ENCODE measurements at regions not wholly inside any gene's neighbourhood (a gene's known extent, or its start where the extent isn't known, plus 50 kb on each side); places are given as distances from the start of the nearest gene placed in this dataset.
A peak's percentile ranks its signal among the peaks of the same experiment; 100 is the strongest.

- H3K9me3 ChIP-seq (ENCODE audit: control insufficient read depth in 1 of 2, low read length in 2 of 2), result no peaks in the 10 kb centered on the region
- H3K36me3 ChIP-seq (ENCODE audit: control insufficient read depth in 1 of 2, insufficient read depth in 2 of 2, low read length in 2 of 2), result no peaks in the 10 kb centered on the region
- H3K27ac ChIP-seq (ENCODE audit: low read length), result peak overlapping the region; percentile 77
- no peaks in the 10 kb centered on the region for H3K27me3 ChIP-seq (ENCODE audit: low read depth, low read length)
- no peak overlapping the region for H3K4me3 ChIP-seq (ENCODE audit: low read depth in 1 of 2, low read length in 2 of 2)
- H3K4me1 ChIP-seq (ENCODE audit: control insufficient read depth in 1 of 2, insufficient read depth in 2 of 2, low read length in 2 of 2), result no peaks in the 10 kb centered on the region
These were observed 88.1 kb upstream of the ZEB2 start for GRCh38 chr2:144607891-144608521.

- Histone ChIP-seq H3K9me3 (ENCODE audit: control insufficient read depth in 1 of 2, low read length in 2 of 2) (no peaks in the 10 kb centered on the region), H3K36me3 (ENCODE audit: control insufficient read depth in 1 of 2, insufficient read depth in 2 of 2, low read length in 2 of 2) (no peaks in the 10 kb centered on the region), H3K4me1 (ENCODE audit: control insufficient read depth in 1 of 2, insufficient read depth in 2 of 2, low read length in 2 of 2) (no peaks in the 10 kb centered on the region), H3K27me3 (ENCODE audit: low read depth, low read length) (no peaks in the 10 kb centered on the region), H3K4me3 (ENCODE audit: low read depth in 1 of 2, low read length in 2 of 2) (no peak overlapping the region), H3K27ac (ENCODE audit: low read length) (peak overlapping the region; percentile 77)
These were observed 87.2 kb upstream of the ZEB2 start for GRCh38 chr2:144607099-144607498.

DNA sequence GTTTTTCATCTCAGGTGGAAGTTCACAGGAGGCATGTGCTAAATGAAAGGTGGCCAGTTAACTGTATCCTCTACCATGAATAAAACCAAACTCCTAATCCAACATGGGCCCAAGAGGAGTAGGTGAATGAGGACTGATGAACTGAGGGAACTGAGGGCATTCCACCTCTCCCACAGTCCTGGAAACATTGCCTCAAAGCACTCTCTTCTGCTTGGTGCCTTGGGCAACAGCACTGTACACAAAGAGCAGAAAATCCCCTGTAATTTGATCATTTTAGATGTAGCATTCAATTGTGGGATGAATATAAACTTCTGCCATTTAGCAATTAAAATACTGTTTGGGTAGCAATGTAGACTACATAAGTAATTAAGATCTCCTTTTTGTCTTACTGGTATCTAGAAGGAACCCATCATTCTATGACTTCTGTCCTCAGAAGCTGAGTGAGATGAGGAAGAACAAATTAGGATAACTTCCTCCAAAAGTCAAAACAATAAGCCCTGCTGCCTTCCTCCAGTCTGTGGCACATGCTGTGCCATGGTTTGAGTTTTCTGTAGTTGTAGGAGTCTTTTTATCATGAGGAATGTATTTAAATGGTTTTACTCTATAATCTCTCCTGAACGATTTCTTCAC, 86.7 kb upstream of the ZEB2 start:
- H3K36me3 ChIP-seq (ENCODE audit: control insufficient read depth in 1 of 2, insufficient read depth in 2 of 2, low read length in 2 of 2), result no peaks in the 10 kb centered on the region
- H3K4me1 ChIP-seq (ENCODE audit: control insufficient read depth in 1 of 2, insufficient read depth in 2 of 2, low read length in 2 of 2), result no peaks in the 10 kb centered on the region
- no peaks in the 10 kb centered on the region for H3K27me3 ChIP-seq (ENCODE audit: low read depth, low read length)
- H3K9me3 ChIP-seq (ENCODE audit: control insufficient read depth in 1 of 2, low read length in 2 of 2), result no peaks in the 10 kb centered on the region
- H3K27ac ChIP-seq (ENCODE audit: low read length), result peak overlapping the region; percentile 77
- no peak overlapping the region for H3K4me3 ChIP-seq (ENCODE audit: low read depth in 1 of 2, low read length in 2 of 2)

DNA sequence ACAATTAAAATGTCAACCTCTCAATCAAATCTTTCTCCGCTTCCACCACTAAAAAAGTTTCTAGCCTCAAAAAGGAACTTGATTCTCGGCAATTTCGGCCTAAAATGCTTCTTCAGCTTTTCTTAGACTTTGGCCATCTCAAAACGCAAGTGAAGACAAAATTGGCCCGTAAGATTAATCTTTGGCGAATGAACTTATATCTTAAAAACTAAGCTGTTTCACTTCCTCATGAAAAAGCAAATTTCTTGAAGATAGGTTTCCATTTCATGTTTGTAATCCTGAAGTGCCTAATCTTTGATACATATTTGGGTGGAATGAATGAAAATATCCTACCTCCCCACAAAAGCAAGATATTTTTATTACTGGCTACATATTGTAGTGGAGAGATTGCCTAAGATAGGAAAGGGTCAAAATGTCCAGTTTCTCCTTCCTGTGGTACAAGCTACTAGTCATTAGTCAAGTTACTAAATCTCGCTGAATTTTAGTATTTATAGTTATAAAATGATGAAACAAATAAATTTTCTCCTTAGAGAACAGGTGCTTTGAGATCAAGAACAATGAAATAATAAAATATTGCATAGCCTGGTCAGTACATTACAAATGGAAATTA, 85.4 kb upstream of the ZEB2 start:
- no peaks in the 10 kb centered on the region for H3K27me3 ChIP-seq (ENCODE audit: low read depth, low read length)
- H3K36me3 ChIP-seq (ENCODE audit: control insufficient read depth in 1 of 2, insufficient read depth in 2 of 2, low read length in 2 of 2), result no peaks in the 10 kb centered on the region
- H3K4me3 ChIP-seq (ENCODE audit: low read depth in 1 of 2, low read length in 2 of 2), result no peak overlapping the region
- H3K27ac ChIP-seq (ENCODE audit: low read length), result peak overlapping the region; percentile 45
- H3K9me3 ChIP-seq (ENCODE audit: control insufficient read depth in 1 of 2, low read length in 2 of 2), result no peaks in the 10 kb centered on the region
- no peaks in the 10 kb centered on the region for H3K4me1 ChIP-seq (ENCODE audit: control insufficient read depth in 1 of 2, insufficient read depth in 2 of 2, low read length in 2 of 2)

DNA sequence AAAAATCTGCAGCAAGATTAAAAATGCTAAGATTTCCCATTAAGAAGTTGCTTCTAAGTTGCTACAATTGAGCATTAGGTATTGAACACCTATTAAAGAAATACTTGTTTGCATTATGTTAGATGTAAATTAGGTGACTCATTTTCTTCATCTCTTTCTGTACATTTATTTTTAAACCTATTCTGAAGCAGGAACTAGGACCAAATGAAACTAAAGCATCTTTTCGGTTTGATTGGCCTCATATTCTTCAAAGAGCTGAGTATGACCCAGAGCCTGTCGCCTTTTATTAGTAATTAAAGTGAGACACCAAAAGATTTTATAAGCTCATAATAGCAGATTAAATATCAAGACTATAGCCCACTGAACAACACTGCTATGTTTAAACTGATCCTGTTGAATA, 83.4 kb upstream of the ZEB2 start:
- no peak overlapping the region for H3K4me3 ChIP-seq (ENCODE audit: low read depth in 1 of 2, low read length in 2 of 2)
- no peaks in the 10 kb centered on the region for H3K9me3 ChIP-seq (ENCODE audit: control insufficient read depth in 1 of 2, low read length in 2 of 2)
- H3K4me1 ChIP-seq (ENCODE audit: control insufficient read depth in 1 of 2, insufficient read depth in 2 of 2, low read length in 2 of 2), result no peaks in the 10 kb centered on the region
- H3K36me3 ChIP-seq (ENCODE audit: control insufficient read depth in 1 of 2, insufficient read depth in 2 of 2, low read length in 2 of 2), result no peaks in the 10 kb centered on the region
- no peak overlapping the region for H3K27ac ChIP-seq (ENCODE audit: low read length)
- no peaks in the 10 kb centered on the region for H3K27me3 ChIP-seq (ENCODE audit: low read depth, low read length)

DNA sequence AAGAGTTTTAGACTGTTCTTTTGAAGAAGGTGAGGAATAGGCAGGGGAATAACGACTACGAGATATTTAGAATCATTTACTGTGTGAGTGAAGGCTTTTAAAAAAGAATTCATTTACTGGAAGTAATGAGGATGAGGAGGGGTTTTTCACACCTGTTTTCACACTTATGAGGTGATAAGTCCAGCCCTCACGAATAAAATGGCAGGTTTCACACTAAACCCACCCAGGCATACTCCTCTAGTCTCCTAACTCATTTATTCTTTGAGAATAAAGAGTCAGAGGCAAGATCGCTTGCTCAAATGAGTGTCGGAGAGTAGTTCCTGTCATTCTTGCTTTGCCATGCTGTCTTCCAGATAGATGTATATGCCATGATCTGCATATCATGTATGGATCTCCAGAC, 79.0 kb upstream of the ZEB2 start:
- Histone ChIP-seq H3K27me3 (ENCODE audit: low read depth, low read length) (no peaks in the 10 kb centered on the region), H3K4me1 (ENCODE audit: control insufficient read depth in 1 of 2, insufficient read depth in 2 of 2, low read length in 2 of 2) (peaks cover 3 to 7% of the 10 kb centered on the region in 2 donors), H3K27ac (ENCODE audit: low read length) (no peak overlapping the region), H3K36me3 (ENCODE audit: control insufficient read depth in 1 of 2, insufficient read depth in 2 of 2, low read length in 2 of 2) (no peaks in the 10 kb centered on the region), H3K4me3 (ENCODE audit: low read depth in 1 of 2, low read length in 2 of 2) (no peak overlapping the region), H3K9me3 (ENCODE audit: control insufficient read depth in 1 of 2, low read length in 2 of 2) (no peaks in the 10 kb centered on the region)

GRCh38 chr2:144597894-144598593, 78.1 kb upstream of the ZEB2 start:
- Histone ChIP-seq H3K36me3 (ENCODE audit: control insufficient read depth in 1 of 2, insufficient read depth in 2 of 2, low read length in 2 of 2) (no peaks in the 10 kb centered on the region), H3K9me3 (ENCODE audit: control insufficient read depth in 1 of 2, low read length in 2 of 2) (no peaks in the 10 kb centered on the region), H3K4me3 (ENCODE audit: low read depth in 1 of 2, low read length in 2 of 2) (no peak overlapping the region), H3K4me1 (ENCODE audit: control insufficient read depth in 1 of 2, insufficient read depth in 2 of 2, low read length in 2 of 2) (peaks cover 3 to 7% of the 10 kb centered on the region in 2 donors), H3K27me3 (ENCODE audit: low read depth, low read length) (no peaks in the 10 kb centered on the region), H3K27ac (ENCODE audit: low read length) (no peak overlapping the region)

GRCh38 chr2:144597388-144597787, 77.5 kb upstream of the ZEB2 start:
- no peaks in the 10 kb centered on the region for H3K36me3 ChIP-seq (ENCODE audit: control insufficient read depth in 1 of 2, insufficient read depth in 2 of 2, low read length in 2 of 2)
- no peaks in the 10 kb centered on the region for H3K9me3 ChIP-seq (ENCODE audit: control insufficient read depth in 1 of 2, low read length in 2 of 2)
- peaks cover 3 to 7% of the 10 kb centered on the region in 2 donors for H3K4me1 ChIP-seq (ENCODE audit: control insufficient read depth in 1 of 2, insufficient read depth in 2 of 2, low read length in 2 of 2)
- H3K4me3 ChIP-seq (ENCODE audit: low read depth in 1 of 2, low read length in 2 of 2), result no peak overlapping the region
- H3K27me3 ChIP-seq (ENCODE audit: low read depth, low read length), result no peaks in the 10 kb centered on the region
- no peak overlapping the region for H3K27ac ChIP-seq (ENCODE audit: low read length)

- H3K36me3 ChIP-seq (ENCODE audit: control insufficient read depth in 1 of 2, insufficient read depth in 2 of 2, low read length in 2 of 2), result no peaks in the 10 kb centered on the region
- H3K4me3 ChIP-seq (ENCODE audit: low read depth in 1 of 2, low read length in 2 of 2), result no peak overlapping the region
- H3K27ac ChIP-seq (ENCODE audit: low read length), result no peak overlapping the region
These were observed 76.4 kb upstream of the ZEB2 start for GRCh38 chr2:144596073-144596871.

DNA sequence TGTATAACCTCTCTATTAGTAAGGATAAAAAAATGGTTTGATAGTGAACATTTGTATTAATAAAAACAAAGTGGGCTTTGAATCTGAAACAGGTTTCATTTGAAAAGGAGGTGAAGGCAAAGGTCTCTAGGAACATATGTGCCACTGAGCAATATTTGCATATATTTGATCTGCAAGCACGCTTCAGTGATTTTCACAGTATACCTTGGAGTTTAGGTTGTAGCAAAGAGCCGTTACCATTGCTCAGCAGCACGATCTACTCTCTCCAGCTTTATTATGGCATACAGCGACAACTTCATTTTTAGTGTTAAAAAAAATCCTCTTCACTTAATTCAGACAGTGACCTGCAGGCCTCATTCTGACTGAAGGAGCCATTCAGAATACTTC, 75.8 kb upstream of the ZEB2 start:
- no peaks in the 10 kb centered on the region for H3K36me3 ChIP-seq (ENCODE audit: control insufficient read depth in 1 of 2, insufficient read depth in 2 of 2, low read length in 2 of 2)

More at GRCh38 chr2:144596073-144596871, 76.4 kb upstream of the ZEB2 start:
- no peaks in the 10 kb centered on the region for H3K9me3 ChIP-seq (ENCODE audit: control insufficient read depth in 1 of 2, low read length in 2 of 2)
- peaks cover 3 to 7% of the 10 kb centered on the region in 2 donors for H3K4me1 ChIP-seq (ENCODE audit: control insufficient read depth in 1 of 2, insufficient read depth in 2 of 2, low read length in 2 of 2)
- H3K27me3 ChIP-seq (ENCODE audit: low read depth, low read length), result no peaks in the 10 kb centered on the region

GRCh38 chr2:144595279-144595678, 75.4 kb upstream of the ZEB2 start:
- Histone ChIP-seq H3K4me1 (ENCODE audit: control insufficient read depth in 1 of 2, insufficient read depth in 2 of 2, low read length in 2 of 2) (peaks cover 3 to 7% of the 10 kb centered on the region in 2 donors), H3K4me3 (ENCODE audit: low read depth in 1 of 2, low read length in 2 of 2) (no peak overlapping the region), H3K36me3 (ENCODE audit: control insufficient read depth in 1 of 2, insufficient read depth in 2 of 2, low read length in 2 of 2) (no peaks in the 10 kb centered on the region), H3K27ac (ENCODE audit: low read length) (no peak overlapping the region), H3K27me3 (ENCODE audit: low read depth, low read length) (no peaks in the 10 kb centered on the region), H3K9me3 (ENCODE audit: control insufficient read depth in 1 of 2, low read length in 2 of 2) (no peaks in the 10 kb centered on the region)

More for the DNA sequence above, 75.8 kb upstream of the ZEB2 start:
- Histone ChIP-seq H3K4me1 (ENCODE audit: control insufficient read depth in 1 of 2, insufficient read depth in 2 of 2, low read length in 2 of 2) (peaks cover 3 to 7% of the 10 kb centered on the region in 2 donors), H3K27ac (ENCODE audit: low read length) (no peak overlapping the region), H3K4me3 (ENCODE audit: low read depth in 1 of 2, low read length in 2 of 2) (no peak overlapping the region), H3K27me3 (ENCODE audit: low read depth, low read length) (no peaks in the 10 kb centered on the region), H3K9me3 (ENCODE audit: control insufficient read depth in 1 of 2, low read length in 2 of 2) (no peaks in the 10 kb centered on the region)

Measured in muscle layer of duodenum (tissue), 2 donors.